ENCODE measurements at regions not wholly inside any gene's neighbourhood (a gene's known extent, or its start where the extent isn't known, plus 50 kb on each side); places are given as distances from the start of the nearest gene placed in this dataset.

GRCh38 chr18:41805341-41805740, 149.7 kb upstream of the PIK3C3 start:
- TF ChIP-seq CTCF (IDR thresholded peaks at IDR 0.05) (no peak), POLR2A (IDR thresholded peaks at IDR 0.05) (no peak), POLR2AphosphoS5 (IDR thresholded peaks at IDR 0.05) (no peak)

Measured in sigmoid colon (tissue), 4 donors.